ENCODE measurements at regions not wholly inside any gene's neighbourhood (a gene's known extent, or its start where the extent isn't known, plus 50 kb on each side); places are given as distances from the start of the nearest gene placed in this dataset.

DNA sequence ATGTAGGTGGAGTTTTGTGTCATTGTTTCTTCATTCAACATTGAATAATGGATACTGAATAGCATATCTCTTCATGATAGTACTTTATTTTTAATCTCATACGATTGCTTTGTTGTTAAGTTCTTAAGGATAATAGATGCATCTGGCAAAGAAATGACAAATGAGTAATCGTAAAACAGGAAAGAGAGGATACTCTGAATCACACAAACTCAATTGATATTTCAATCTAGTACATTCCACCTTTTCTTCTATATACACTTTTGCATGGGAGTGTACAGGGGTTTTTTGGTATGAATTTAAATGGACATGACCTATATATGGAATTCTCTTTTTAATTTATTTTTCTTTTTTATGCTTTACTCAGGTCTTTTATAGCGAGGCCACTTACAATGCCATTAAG lies 186.9 kb upstream of the STK26 start:
- TF ChIP-seq CTCF (IDR thresholded peaks at IDR 0.05) (no peak), POLR2A (IDR thresholded peaks at IDR 0.05) (no peak)
